HG02588 (cell line): ENCODE measurements at regions not wholly inside any gene's neighbourhood (a gene's known extent, or its start where the extent isn't known, plus 50 kb on each side); places are given as distances from the start of the nearest gene placed in this dataset.
"Not testable (repeated sequence)": the region's sequence is repeated elsewhere in the genome, so short reads cannot be mapped to it uniquely, and the experiment has no call there.

Experiments used
- ATAC-seq: cut with Tn5 transposase; IDR thresholded peaks from one replicate; pipeline ENCODE4 v1.9.1; 2021; ENCODE audit warnings: mild to moderate bottlenecking, moderate library complexity; ENCODE audit not compliant: unreplicated experiment

- not testable (repeated sequence) for ATAC-seq
Observed at GRCh38 chr4:104662269-104662668, 167.6 kb upstream of the CXXC4 start.

DNA sequence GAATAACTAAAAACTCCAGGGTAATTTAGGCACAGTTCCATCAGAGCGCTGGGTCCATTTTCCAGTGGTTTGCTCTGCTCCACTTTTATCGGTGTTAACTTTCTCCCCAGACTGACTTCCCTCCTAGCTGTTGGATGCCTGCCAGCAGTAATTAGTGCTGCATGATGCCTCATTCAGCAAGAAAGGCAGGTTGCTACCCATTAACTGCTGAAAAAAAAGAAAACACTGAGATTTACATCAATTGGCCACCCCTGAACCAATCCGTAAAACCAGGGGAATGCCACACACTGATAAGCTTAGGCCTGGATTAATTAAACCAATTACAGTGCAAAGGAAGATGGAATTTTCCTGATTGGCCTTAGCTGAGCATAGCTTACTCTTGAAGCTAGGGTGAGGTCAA, 182.4 kb upstream of the CXXC4 start:
- no peak for ATAC-seq

- ATAC-seq = no peak
Observed at GRCh38 chr4:104682311-104682710, 187.6 kb upstream of the CXXC4 start.

DNA sequence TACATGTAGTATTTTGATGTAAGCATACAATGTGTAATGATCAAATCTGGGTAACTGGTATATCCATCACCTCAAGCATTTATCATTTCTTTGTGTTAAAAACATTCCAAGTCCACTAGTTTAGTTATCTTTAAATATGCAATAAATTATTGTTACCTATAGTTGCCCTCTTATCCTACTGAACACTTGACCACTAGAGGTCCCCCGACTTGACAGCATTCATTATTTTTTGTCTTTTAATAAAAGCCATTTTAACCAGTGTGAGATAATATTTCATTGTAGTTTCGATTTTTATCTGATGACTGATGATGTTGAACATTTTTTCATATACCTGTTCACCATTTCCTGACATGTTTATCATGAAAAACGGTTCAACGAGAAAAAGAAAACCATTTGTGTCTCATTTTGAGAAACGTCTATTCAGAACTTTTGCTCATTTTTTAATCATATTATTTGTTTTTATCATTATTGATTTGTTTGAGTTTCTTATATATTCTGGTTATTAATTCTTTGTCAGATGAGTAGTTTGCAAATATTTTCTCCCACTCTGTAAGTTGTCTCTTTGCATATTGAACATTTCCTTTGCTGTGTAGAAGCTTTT, 199.0 kb upstream of the CXXC4 start:
- ATAC-seq = no peak

DNA sequence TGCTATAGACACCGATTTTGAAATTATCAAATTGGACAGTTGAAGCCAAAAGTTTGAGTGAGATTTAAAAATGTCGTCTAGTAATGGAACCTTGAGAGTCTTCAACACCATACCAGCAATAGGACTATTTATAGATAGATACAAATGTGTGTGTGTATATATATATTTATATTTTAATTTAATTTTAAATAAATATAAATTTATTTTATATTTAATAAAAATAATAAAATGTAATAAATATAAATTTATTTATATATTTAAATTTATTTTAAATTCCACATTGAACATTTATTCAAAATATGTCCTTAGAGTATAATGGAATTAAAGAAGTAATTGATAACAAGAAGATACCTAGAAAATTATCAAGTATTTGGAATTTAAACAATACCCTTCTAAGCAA, 221.9 kb upstream of the CXXC4 start:
- ATAC-seq = no peak

DNA sequence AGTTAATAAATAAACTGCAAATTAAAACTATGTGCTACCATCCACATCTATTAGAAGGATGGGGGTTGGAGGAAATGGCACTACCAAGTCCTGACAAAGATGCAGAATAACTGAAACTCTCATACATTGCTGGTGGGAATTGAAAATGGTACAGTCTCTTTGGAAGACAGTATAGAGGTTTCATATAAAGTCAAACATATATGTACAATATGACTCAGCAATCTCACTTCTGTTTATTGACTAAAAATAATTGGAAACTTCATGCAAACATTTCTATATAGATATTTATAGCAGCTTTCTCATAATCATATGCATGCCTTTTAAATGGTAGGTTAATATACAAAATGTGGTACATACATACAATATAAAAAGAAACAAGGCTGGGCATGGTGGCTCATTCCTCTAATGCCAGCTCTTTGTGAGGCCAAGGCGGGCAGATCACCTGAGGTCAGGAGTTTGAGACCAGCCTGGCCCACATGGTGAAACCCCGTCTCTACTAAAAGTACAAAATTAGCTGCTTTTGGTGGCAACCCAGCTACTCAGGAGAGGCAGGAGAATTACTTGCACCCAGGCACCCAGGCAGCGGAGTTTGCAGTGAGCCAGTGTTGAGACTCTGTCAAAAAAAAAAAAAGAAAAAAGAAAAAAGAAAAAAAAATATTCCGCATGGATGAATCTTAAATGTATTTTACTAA, 225.0 kb upstream of the CXXC4 start:
- ATAC-seq = peak; percentile 98

DNA sequence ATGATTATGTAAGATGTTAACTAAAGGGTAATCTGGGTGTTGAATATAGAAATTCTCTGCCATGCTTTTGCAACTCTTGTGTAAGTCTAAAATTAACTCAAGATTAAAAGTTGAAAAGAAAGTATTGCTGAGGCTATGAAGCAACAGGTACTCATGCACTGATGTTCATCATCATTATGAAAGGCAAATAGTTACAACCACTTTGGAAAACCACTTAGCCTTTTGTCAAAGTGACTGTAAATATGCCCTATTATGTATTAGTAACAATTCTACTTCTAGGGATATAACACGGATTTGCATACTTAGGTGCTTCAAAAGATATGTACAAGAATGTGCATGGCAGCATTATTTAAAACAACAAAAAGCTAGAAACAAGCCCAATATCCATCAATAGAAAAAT, 227.8 kb upstream of the CXXC4 start:
- ATAC-seq = no peak

- no peak for ATAC-seq
Observed at GRCh38 chr4:104726002-104726401, 231.3 kb upstream of the CXXC4 start.

- no peak for ATAC-seq
Observed at GRCh38 chr4:104727643-104728042, 232.9 kb upstream of the CXXC4 start.

DNA sequence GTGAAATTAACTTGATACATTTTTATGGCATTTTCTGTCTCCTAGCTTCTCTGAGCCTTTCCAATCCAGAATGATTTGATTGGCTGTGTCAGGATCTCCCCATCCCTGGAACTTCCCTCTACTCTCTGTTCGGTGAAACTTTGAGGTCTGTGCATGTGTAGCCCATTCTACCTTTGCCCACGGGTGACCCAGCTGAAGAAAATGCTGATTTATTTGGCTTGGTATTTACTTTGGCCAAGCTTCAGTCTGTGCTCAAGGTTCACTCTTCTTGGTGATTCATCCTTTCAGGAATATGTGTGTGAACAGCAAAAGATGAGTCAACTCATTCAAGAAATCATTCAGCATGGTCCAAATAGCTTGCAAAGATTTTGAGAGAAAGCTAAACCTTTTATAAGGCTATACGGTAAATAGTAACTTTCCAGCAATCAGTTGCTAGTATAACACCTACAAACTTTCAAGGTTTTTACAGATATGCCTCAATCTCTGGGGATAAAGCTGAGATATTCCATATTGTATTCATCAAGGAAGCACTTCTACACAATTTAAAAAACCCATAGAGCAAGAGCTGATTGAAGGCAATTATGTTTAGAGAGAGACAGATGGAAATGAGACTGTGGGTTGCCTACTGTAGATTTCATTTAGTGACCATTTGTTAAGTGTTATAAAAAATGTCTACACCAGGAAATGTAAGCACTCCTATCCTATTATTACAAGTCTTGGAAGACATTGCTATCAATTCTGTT, 233.9 kb upstream of the CXXC4 start:
- ATAC-seq = no peak

DNA sequence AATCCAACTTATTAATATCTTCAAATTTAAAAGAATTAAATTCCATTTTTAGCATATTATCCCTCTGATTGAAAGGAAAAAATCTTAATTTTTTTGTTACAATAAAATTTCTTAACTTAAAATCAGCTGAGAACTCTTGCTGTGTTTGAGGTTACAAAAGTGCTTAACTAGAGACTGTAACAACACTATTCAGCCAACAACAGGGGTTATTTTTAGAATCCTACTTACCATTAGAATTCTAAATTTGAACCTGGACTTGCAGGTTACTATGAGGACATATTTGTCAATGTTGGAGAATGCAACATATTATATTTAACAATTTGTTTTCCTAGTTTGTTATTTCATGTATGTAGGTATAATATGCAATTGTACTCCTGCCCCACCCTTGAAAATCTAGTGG, 238.1 kb upstream of the CXXC4 start:
- no peak for ATAC-seq

DNA sequence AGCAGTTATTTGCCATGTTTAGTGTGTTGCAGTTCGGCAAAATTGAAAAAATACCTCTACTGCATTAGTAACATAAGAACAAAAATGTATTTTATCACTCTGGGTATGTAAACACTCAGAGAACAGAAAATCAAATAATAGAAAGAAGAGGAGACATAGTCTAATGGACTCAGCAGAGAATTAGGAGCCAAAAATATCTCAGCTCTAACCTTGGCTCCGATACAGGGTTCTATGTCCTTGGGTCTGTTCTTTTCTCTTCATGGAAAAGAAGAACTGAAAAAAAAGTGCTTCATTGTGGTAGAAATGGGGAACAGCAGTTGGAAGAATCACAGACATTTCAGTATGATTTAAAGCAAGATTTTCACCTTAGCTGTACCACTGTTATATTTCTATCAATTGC, 240.5 kb upstream of the CXXC4 start:
- ATAC-seq = no peak

- ATAC-seq = no peak
Observed at GRCh38 chr4:104740161-104740560, 245.5 kb upstream of the CXXC4 start.

DNA sequence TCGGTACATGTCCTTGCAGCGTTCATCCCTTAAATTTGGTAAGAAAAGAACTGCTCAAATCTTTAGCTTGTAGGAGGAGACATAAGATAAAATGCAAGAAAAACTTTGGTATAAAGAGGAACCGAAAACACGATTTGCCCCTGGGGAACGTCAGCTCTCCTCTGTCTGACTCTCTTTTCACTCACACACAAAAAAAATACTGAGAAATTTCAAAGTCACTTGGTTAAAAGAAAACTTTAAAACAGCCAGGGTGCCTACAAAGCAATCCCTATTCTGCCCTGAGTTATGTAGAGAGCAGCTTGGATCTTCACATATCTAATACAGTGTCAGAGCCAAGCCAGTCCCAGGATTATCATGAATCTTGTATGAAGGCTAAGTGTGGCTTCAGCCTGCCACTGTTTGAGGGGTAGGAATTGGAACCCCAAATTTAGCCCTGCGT, 248.5 kb upstream of the CXXC4 start:
- peak; percentile 96 for ATAC-seq

GRCh38 chr4:104747635-104748034, 252.9 kb upstream of the CXXC4 start:
- no peak for ATAC-seq

- no peak for ATAC-seq
Observed at GRCh38 chr4:104749062-104749461, 254.4 kb upstream of the CXXC4 start.

DNA sequence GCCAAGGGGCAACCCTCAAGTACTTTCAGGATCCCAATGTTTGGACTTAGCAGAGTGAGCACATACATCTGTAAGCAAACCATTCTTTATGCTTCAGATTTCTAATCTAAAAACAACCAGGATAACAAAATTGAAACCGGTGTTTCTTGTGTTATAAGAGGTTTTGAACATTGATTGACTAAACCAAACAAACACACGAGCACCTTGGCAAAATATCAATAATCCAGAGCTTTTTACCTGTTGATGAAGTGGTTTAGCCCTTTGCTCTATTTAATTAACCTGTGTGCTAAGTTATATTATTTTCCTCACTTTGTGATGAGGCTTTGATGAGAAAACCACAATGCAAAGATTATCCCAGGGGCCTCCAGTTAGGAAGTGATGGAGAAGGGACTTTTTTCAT, 255.3 kb upstream of the CXXC4 start:
- no peak for ATAC-seq

DNA sequence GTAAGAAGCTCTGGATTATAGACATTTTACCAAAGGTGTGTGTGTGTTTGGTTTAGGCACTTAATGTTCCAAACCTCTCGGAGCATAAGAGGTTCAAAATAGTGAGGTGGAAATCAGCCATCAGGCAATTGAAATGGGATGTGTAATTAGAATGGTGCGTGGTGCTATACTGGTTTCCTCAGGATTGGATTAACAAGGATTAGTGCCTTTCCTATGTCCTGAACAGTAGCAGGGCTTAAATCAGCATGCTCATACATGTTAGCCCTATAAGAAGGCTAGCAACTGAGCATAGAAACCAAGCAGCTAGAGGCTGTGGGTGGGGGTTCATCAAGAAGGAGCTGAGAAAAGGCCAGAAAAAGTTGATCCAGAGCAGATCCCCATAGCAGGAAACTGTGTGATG, 256.8 kb upstream of the CXXC4 start:
- ATAC-seq = no peak

DNA sequence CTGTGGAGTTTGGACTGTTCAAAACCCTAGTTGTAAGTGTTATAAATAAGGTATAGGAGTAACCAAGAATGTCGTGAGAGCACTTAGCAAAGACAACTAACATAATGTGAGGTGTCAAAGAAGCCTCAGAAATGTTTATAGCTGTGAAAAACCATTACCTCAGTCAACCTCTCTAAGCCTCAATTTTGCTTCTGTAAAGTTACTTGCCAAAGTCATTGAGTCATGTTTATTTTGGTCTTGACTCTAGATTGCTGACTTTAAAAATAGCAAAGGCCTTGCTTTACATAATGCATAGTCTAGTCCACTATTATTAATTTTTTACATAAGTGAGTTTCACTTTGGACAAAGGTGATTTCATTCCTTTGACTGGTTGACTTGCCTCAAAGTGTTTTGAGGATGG, 257.6 kb upstream of the CXXC4 start:
- peak; percentile 69 for ATAC-seq

DNA sequence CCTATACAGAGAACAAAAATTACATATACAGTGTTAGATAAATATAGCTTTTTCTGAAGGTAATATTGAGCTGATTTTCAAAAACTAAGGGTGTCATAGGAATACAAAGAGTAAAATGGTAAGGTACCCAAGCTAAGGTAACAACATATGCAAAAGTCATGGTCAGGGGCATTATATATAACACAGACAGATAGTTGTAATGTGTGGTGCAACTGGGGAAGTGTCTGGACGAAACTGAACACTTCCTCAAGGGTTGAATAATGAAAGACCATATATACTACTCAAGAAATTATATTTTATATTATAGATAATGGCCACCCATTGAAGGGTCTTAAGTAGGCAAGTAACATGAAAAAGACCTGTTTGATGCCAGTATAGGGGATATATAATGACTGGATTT, 262.1 kb upstream of the CXXC4 start:
- peak; percentile 62 for ATAC-seq

DNA sequence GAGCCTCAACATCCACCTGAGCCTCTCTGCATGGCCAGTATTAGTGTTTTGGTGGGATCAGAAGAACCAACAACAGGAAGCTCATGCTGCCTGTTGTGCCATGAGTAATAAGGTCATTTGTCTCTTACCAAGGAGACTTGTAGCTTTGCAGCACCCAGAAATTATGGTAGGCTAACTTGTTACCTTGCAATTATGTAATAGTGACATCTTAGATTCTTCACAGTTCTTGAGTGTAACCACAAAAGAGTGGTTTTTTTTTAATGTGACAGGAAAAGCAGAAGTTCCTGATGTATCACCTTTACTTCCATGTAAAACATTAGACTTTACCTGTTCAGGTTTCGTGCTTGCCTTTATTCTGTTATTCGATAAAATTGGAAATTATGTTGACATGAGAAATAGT, 263.9 kb upstream of the CXXC4 start:
- no peak for ATAC-seq

DNA sequence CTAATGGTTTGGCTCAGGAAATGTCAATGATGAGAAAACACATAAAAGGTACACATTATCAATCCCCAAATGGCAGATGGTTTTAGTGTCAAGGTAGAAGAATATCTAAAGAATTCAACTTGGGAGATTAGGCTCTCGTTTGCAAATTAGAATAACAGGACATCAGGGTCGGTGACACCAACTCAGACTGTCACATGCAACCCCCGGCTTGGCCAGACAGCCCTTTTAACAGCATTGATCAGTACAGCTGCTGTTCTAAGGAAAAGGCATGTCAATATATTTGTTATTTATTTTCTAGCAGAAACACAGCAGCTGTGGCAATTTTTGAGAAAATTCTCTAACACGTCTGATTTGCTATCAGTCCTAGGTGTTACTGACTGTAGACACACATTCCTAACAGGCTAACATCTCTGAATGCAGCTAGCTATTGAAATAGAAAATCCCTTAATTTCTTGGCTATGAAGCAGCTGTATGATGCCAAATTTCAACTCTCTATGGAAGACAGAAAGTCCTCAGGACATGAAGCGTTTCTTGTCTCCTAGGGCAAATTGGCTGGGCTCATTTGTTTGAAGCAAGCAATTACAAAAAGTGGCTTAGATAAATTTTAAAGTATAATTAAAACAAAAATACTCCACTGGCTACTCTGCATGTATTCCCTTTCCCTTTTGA, 269.0 kb upstream of the CXXC4 start:
- ATAC-seq = no peak
